ENCODE measurements at regions not wholly inside any gene's neighbourhood (a gene's known extent, or its start where the extent isn't known, plus 50 kb on each side); places are given as distances from the start of the nearest gene placed in this dataset.

DNA sequence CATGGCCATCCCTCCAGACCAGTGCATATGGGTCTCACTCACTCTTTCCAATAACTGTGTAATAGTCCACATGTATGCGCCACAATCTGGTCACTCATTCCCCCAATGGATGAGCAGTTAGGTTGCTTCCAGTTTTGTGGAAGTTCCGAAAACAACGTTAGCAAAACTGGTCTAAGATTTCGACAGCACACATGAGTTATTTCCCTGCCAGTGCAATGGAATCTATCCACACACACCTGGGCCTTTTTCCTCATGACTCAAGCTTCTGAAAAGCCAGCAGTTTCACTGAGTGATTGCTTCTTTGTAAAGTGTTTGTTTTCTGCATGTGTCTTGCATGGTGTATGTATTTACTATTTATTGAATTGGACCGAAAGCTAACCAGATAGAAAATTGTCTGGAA, 58.8 kb upstream of the FHIP2A start:
- intact Hi-C loops (cut with DNase I) = no loop called here
- ATAC-seq (no peak), DNase-seq (no peak)

GRCh38 chr10:114764656-114765055, 56.9 kb upstream of the FHIP2A start:
- DNase-seq (no peak), ATAC-seq (no peak)
- intact Hi-C loops (cut with DNase I) = loop anchor here in 1 of 2 donors (5.0 kb wide), 1 partner anchor 37 kb away; no protein-coding TSS in a partner anchor

- ATAC-seq (no peak), DNase-seq (no peak)
- intact Hi-C loops (cut with DNase I) = loop anchor here in 1 of 2 donors (5.0 kb wide), 1 partner anchor 39 kb away; no protein-coding TSS in a partner anchor
These were observed 55.1 kb upstream of the FHIP2A start for GRCh38 chr10:114766470-114766869.

GRCh38 chr10:114767101-114767985, 54.2 kb upstream of the FHIP2A start:
- DNase-seq (peak; percentile 42), ATAC-seq (peak; percentile 79)
- intact Hi-C loops (cut with DNase I) = loop anchor here in 1 of 2 donors (5.0 kb wide), 1 partner anchor 40 kb away; no protein-coding TSS in a partner anchor

- DNase-seq (no peak), ATAC-seq (peak; percentile 63 to 88)
- intact Hi-C loops (cut with DNase I) = loop anchor here in 1 of 2 donors (5.0 kb wide), 1 partner anchor 41 kb away; no protein-coding TSS in a partner anchor
These were observed 53.4 kb upstream of the FHIP2A start for GRCh38 chr10:114767986-114768821.

DNA sequence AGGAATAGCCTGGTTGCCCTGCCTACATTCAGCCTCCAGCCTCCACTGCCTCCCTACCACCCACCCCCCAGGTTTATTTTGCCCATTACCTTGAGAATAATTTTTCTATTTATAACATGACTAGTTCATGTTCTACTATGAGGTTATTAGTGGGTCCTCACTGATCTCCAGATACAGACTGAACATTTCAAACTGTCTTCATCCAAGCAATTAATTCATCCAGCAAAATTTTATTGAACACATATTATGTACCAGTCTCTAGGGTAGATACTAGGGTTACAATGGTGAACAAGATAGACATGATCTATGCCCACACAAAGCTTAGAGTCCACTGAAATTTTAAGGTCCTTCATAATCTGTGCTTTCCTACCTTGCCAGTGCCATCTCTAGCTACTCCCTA, 51.6 kb upstream of the FHIP2A start:
- ATAC-seq (no peak), DNase-seq (no peak)
- intact Hi-C loops (cut with DNase I) = no loop called here

DNA sequence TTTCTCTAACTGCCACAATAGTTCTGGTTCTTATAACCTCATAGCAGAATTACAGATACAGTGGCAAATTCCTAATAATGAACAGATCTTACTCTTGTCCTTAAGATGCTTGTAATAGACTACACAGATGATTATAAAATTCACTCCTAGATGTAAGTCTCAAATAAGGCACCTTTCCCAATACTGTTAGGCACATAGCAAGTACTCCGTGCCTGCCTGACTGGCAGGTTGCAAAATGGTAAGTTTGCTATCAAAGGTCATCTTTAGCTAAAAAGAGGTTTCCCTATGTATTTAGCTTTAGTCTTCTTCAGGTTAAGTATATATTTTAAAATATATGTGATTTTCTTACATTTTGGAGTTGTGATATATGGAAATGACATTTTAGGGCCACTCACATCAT, 50.4 kb upstream of the FHIP2A start:
- intact Hi-C loops (cut with DNase I) = no loop called here
- ATAC-seq (no peak), DNase-seq (no peak)

GRCh38 chr10:114771749-114772148, 49.8 kb upstream of the FHIP2A start:
- DNase-seq = no peak
- intact Hi-C loops (cut with DNase I) = no loop called here
- ATAC-seq = no peak
